SIG-M5 treated with dmso at 0.1 percent for 504 hours (cell line): ENCODE measurements at regions not wholly inside any gene's neighbourhood (a gene's known extent, or its start where the extent isn't known, plus 50 kb on each side); places are given as distances from the start of the nearest gene placed in this dataset.
"Not testable (repeated sequence)": the region's sequence is repeated elsewhere in the genome, so short reads cannot be mapped to it uniquely, and the experiment has no call there.

ENCODE experiments used
- DNase-seq: peaks from one replicate; lab custom pipeline; 2025; ENCODE audit not compliant: unreplicated experiment; lab: John Stamatoyannopoulos, UW

GRCh38 chrX:462853-463252 lies 76.1 kb upstream of the PPP2R3B start:
- DNase-seq = no peak

- no peak for DNase-seq
Observed at GRCh38 chrX:465418-466215, 78.9 kb upstream of the PPP2R3B start.

- not testable (repeated sequence) for DNase-seq
Observed at GRCh38 chrX:466836-467235, 80.1 kb upstream of the PPP2R3B start.

- not testable (repeated sequence) for DNase-seq
Observed at GRCh38 chrX:467686-468085, 81.0 kb upstream of the PPP2R3B start.

- no peak for DNase-seq
Observed at GRCh38 chrX:468979-469378, 82.3 kb upstream of the PPP2R3B start.

- no peak for DNase-seq
Observed at GRCh38 chrX:470686-471085, 84.0 kb upstream of the PPP2R3B start.

GRCh38 chrX:471281-471680 lies 84.6 kb upstream of the PPP2R3B start:
- DNase-seq = no peak

- not testable (repeated sequence) for DNase-seq
Observed at GRCh38 chrX:472275-472674, 85.6 kb upstream of the PPP2R3B start.

GRCh38 chrX:475926-476723 lies 89.4 kb upstream of the PPP2R3B start:
- DNase-seq = no peak

- no peak for DNase-seq
Observed at GRCh38 chrX:476724-477075, 90.0 kb upstream of the PPP2R3B start.

GRCh38 chrX:477441-478012 lies 90.8 kb upstream of the PPP2R3B start:
- DNase-seq = no peak

GRCh38 chrX:479273-479981 lies 92.7 kb upstream of the PPP2R3B start:
- DNase-seq = no peak

- DNase-seq = no peak
Observed at GRCh38 chrX:480861-481417, 94.2 kb upstream of the PPP2R3B start.

- no peak for DNase-seq
Observed at GRCh38 chrX:482192-482701, 95.5 kb upstream of the PPP2R3B start.

- no peak for DNase-seq
Observed at GRCh38 chrX:482702-483203, 96.0 kb upstream of the PPP2R3B start.

- no peak for DNase-seq
Observed at GRCh38 chrX:485368-485767, 98.7 kb upstream of the PPP2R3B start.

- DNase-seq = no peak
Observed at GRCh38 chrX:486325-486724, 99.6 kb upstream of the PPP2R3B start.

GRCh38 chrX:487836-488235 lies 101.1 kb upstream of the PPP2R3B start:
- no peak for DNase-seq

- no peak for DNase-seq
Observed at GRCh38 chrX:489820-490219, 103.1 kb upstream of the PPP2R3B start.

GRCh38 chrX:497186-498014 lies 110.7 kb upstream of the PPP2R3B start:
- no peak for DNase-seq
